ENCODE measurements at regions not wholly inside any gene's neighbourhood (a gene's known extent, or its start where the extent isn't known, plus 50 kb on each side); places are given as distances from the start of the nearest gene placed in this dataset.

DNA sequence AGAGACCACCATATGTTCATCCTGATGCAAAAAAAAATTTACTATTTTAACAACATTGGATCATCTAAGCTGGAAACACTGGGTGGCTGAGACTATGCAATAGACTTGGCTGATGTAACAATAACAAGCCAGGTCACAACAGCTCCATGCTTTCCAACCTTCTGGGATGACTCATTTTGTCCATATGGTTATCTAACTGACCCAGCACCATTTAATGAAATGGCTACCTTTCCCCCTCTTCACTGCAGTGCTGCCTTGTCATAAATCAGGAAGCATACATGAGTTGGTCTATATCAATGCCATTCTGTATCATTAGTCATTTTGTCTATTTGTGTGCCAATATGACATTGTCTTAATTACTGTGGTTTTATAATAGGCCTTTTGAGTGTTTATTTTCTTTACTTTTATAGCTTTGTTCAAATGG, 217.6 kb upstream of the KCNJ16 start (continued):
- TF ChIP-seq, protein P1, sequence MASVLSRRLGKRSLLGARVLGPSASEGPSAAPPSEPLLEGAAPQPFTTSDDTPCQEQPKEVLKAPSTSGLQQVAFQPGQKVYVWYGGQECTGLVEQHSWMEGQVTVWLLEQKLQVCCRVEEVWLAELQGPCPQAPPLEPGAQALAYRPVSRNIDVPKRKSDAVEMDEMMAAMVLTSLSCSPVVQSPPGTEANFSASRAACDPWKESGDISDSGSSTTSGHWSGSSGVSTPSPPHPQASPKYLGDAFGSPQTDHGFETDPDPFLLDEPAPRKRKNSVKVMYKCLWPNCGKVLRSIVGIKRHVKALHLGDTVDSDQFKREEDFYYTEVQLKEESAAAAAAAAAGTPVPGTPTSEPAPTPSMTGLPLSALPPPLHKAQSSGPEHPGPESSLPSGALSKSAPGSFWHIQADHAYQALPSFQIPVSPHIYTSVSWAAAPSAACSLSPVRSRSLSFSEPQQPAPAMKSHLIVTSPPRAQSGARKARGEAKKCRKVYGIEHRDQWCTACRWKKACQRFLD (CRISPR knock-in tag; IDR thresholded peaks at IDR 0.05): peak; percentile 66; the same call in 1 of the 2 replicates
- TF ChIP-seq KHSRP (IDR thresholded peaks at IDR 0.05) (no peak), DMBX1 (CRISPR knock-in tag; IDR thresholded peaks at IDR 0.05; ENCODE audit: borderline replicate concordance) (no peak), JUND (IDR thresholded peaks at IDR 0.05; ENCODE audit: borderline replicate concordance, low read depth, low read length) (peak; percentile 98), JUND (tag; IDR thresholded peaks at IDR 0.05; ENCODE audit: borderline replicate concordance, low read depth, low read length) (peak; percentile 98), CHCHD3 (CRISPR knock-in tag; IDR thresholded peaks at IDR 0.05) (no peak), HOXB6 (CRISPR knock-in tag; IDR thresholded peaks at IDR 0.05; ENCODE audit: borderline replicate concordance) (no peak), FIP1L1 (IDR thresholded peaks at IDR 0.05; ENCODE audit: low read depth, low read length, poor library complexity, severe bottlenecking) (no peak), FOSL1 (tag; conservative IDR thresholded peaks at IDR 0.05) (peak; percentile 99), DNMT1 (IDR thresholded peaks at IDR 0.05) (no peak)
- TF ChIP-seq, protein P2, sequence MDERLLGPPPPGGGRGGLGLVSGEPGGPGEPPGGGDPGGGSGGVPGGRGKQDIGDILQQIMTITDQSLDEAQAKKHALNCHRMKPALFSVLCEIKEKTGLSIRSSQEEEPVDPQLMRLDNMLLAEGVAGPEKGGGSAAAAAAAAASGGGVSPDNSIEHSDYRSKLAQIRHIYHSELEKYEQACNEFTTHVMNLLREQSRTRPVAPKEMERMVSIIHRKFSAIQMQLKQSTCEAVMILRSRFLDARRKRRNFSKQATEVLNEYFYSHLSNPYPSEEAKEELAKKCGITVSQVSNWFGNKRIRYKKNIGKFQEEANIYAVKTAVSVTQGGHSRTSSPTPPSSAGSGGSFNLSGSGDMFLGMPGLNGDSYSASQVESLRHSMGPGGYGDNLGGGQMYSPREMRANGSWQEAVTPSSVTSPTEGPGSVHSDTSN (CRISPR knock-in tag; IDR thresholded peaks at IDR 0.05; ENCODE audit: low read depth): no peak
- TF ChIP-seq, protein P2 (tag; conservative IDR thresholded peaks at IDR 0.05; ENCODE audit: low read depth): peak; percentile 91
- TF ChIP-seq, protein P3, sequence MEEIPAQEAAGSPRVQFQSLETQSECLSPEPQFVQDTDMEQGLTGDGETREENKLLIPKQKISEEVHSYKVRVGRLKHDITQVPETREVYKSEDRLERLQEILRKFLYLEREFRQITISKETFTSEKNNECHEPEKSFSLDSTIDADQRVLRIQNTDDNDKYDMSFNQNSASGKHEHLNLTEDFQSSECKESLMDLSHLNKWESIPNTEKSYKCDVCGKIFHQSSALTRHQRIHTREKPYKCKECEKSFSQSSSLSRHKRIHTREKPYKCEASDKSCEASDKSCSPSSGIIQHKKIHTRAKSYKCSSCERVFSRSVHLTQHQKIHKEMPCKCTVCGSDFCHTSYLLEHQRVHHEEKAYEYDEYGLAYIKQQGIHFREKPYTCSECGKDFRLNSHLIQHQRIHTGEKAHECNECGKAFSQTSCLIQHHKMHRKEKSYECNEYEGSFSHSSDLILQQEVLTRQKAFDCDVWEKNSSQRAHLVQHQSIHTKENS (CRISPR knock-in tag; IDR thresholded peaks at IDR 0.05): no peak
- TF ChIP-seq, protein P4, sequence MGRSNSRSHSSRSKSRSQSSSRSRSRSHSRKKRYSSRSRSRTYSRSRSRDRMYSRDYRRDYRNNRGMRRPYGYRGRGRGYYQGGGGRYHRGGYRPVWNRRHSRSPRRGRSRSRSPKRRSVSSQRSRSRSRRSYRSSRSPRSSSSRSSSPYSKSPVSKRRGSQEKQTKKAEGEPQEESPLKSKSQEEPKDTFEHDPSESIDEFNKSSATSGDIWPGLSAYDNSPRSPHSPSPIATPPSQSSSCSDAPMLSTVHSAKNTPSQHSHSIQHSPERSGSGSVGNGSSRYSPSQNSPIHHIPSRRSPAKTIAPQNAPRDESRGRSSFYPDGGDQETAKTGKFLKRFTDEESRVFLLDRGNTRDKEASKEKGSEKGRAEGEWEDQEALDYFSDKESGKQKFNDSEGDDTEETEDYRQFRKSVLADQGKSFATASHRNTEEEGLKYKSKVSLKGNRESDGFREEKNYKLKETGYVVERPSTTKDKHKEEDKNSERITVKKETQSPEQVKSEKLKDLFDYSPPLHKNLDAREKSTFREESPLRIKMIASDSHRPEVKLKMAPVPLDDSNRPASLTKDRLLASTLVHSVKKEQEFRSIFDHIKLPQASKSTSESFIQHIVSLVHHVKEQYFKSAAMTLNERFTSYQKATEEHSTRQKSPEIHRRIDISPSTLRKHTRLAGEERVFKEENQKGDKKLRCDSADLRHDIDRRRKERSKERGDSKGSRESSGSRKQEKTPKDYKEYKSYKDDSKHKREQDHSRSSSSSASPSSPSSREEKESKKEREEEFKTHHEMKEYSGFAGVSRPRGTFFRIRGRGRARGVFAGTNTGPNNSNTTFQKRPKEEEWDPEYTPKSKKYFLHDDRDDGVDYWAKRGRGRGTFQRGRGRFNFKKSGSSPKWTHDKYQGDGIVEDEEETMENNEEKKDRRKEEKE (IDR thresholded peaks at IDR 0.05; ENCODE audit: borderline replicate concordance in 1 of 2, control insufficient read depth in 1 of 2, low read depth in 2 of 2, low read length in 1 of 2): no peak
- TF ChIP-seq, protein P5, sequence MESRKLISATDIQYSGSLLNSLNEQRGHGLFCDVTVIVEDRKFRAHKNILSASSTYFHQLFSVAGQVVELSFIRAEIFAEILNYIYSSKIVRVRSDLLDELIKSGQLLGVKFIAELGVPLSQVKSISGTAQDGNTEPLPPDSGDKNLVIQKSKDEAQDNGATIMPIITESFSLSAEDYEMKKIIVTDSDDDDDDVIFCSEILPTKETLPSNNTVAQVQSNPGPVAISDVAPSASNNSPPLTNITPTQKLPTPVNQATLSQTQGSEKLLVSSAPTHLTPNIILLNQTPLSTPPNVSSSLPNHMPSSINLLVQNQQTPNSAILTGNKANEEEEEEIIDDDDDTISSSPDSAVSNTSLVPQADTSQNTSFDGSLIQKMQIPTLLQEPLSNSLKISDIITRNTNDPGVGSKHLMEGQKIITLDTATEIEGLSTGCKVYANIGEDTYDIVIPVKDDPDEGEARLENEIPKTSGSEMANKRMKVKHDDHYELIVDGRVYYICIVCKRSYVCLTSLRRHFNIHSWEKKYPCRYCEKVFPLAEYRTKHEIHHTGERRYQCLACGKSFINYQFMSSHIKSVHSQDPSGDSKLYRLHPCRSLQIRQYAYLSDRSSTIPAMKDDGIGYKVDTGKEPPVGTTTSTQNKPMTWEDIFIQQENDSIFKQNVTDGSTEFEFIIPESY (CRISPR knock-in tag; IDR thresholded peaks at IDR 0.05): no peak

All from K562 (cell line).